ENCODE measurements at regions not wholly inside any gene's neighbourhood (a gene's known extent, or its start where the extent isn't known, plus 50 kb on each side); places are given as distances from the start of the nearest gene placed in this dataset.

DNA sequence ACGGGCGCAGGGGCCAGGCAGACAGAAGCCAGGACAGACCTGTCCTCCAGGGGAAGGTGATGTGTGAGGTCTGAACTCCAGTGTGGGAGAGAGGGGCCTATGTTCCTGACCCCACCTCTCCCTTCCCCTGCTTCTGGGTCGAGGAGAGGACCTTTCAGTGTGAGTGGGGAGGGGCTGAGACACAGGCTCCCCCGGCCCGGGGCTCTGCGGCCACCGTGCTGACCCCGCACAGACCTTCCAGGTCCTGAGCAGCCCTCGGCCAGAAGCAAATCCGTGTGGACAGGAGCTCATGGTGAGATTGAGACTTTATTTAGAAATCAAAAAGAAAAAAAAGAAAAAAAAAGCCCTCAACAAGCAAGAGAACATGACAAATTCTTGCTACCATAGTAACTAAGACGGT is 680.5 kb downstream of the BRD1 start:
- no peak overlapping the region for H3K4me3 ChIP-seq (ENCODE audit: low read depth, low read length)
- DNase-seq (ENCODE audit: low read depth), result no peak
- no peak for TF ChIP-seq CTCF (IDR thresholded peaks at IDR 0.05; ENCODE audit: control insufficient read depth, extremely low read depth, insufficient read depth)

- no peak overlapping the region for H3K4me3 ChIP-seq (ENCODE audit: low read depth, low read length)
- DNase-seq (ENCODE audit: low read depth), result no peak
- TF ChIP-seq CTCF (IDR thresholded peaks at IDR 0.05; ENCODE audit: control insufficient read depth, extremely low read depth, insufficient read depth), result no peak
These were observed 681.2 kb downstream of the BRD1 start for GRCh38 chr22:49146511-49146910.

GRCh38 chr22:49143812-49144211 is 683.9 kb downstream of the BRD1 start:
- no peak for TF ChIP-seq CTCF (IDR thresholded peaks at IDR 0.05; ENCODE audit: control insufficient read depth, extremely low read depth, insufficient read depth)
- no peak for DNase-seq (ENCODE audit: low read depth)

GRCh38 chr22:49142891-49143290 is 684.8 kb downstream of the BRD1 start:
- DNase-seq (ENCODE audit: low read depth), result no peak
- no peak for TF ChIP-seq CTCF (IDR thresholded peaks at IDR 0.05; ENCODE audit: control insufficient read depth, extremely low read depth, insufficient read depth)
- H3K4me3 ChIP-seq (ENCODE audit: low read depth, low read length), result no peak overlapping the region

More at GRCh38 chr22:49143812-49144211, 683.9 kb downstream of the BRD1 start:
- H3K4me3 ChIP-seq (ENCODE audit: low read depth, low read length), result no peak overlapping the region

- DNase-seq (ENCODE audit: low read depth), result no peak
- H3K4me3 ChIP-seq (ENCODE audit: low read depth, low read length), result no peak overlapping the region
These were observed 685.4 kb downstream of the BRD1 start for GRCh38 chr22:49142296-49142695.

DNA sequence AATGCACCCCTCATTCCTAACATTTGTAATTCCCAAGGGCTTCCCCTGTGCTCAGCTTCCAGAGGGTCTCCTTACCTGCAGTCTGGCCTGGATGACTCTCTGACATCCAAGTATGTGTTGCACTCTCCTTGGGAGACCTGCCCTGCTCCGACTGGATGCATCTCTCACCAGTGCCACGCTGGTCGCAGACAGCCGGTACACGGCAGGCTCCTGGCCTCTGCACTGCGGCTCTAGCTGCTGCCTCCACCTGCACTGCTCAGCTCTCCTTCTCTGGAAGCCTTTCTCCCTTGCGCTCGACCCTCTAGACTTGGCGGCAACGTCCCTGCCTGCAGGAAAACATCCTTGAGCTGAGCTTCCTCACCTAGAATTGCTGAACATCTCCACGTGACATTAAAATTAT is 685.9 kb downstream of the BRD1 start:
- TF ChIP-seq CTCF (IDR thresholded peaks at IDR 0.05; ENCODE audit: control insufficient read depth, extremely low read depth, insufficient read depth), result no peak
- DNase-seq (ENCODE audit: low read depth), result no peak
- H3K4me3 ChIP-seq (ENCODE audit: low read depth, low read length), result no peak overlapping the region

More at GRCh38 chr22:49142296-49142695, 685.4 kb downstream of the BRD1 start:
- no peak for TF ChIP-seq CTCF (IDR thresholded peaks at IDR 0.05; ENCODE audit: control insufficient read depth, extremely low read depth, insufficient read depth)

DNA sequence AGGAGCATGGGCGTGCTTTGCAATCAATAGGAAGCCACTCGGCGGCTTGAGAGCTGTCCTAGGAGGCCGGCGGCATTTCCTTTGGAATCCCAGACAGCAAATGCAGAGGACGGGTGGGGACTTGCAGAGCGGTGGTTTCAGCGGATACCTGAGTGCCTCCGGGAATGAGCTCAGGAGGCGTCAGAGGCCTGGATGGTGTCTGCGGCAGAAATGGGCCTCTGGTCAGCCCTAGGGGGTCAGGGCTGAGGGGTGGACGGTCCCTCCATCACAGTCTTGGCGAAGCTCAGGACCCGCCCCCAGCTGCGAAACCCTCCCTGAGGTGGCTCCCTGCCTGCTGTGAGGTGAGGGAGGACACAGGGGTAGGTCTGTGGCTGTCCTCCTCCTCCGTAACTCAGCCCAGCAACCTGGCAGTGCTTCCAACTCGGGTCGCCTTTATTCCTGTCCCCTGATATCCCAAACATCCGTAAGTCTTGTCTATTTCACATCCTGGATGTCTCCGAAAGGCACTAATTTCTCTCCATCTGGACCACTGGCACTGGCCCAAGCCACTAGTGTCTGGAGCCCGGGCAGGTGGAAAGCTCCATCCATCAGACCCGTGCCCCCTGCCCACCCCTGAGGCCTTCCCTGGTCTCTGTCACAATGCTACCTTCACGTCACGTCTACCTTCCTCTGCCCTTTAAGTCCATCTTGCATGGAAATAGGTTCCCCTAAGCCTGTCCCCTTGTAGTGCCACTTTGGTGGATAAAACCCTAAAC is 686.6 kb downstream of the BRD1 start:
- DNase-seq (ENCODE audit: low read depth), result no peak
- H3K4me3 ChIP-seq (ENCODE audit: low read depth, low read length), result no peak overlapping the region
- TF ChIP-seq CTCF (IDR thresholded peaks at IDR 0.05; ENCODE audit: control insufficient read depth, extremely low read depth, insufficient read depth), result no peak
